Liver (tissue), 8 donors: ENCODE measurements at regions not wholly inside any gene's neighbourhood (a gene's known extent, or its start where the extent isn't known, plus 50 kb on each side); places are given as distances from the start of the nearest gene placed in this dataset.

Experiments
- DNase-seq: peaks from one replicate; pipeline ENCODE4 v3.0.0-alpha.2; 2017; ENCODE audit warnings: low spot score
- H3K27ac ChIP-seq, 2 donors: one replicate each; pipeline ENCODE4 v1.7.0; 2013; ENCODE audit warnings: inconsistent platforms in 2 of 2, low read length in 2 of 2, control low read depth in 1 of 2, low read depth in 1 of 2, mild to moderate bottlenecking in 1 of 2
- H3K27me3 ChIP-seq, 4 donors: one replicate each; pipeline versions ENCODE4 v1.6.1 to v1.7.0; 2013; ENCODE audit warnings: low read length in 3 of 4, inconsistent platforms in 1 of 4, mild to moderate bottlenecking in 1 of 4, moderate library complexity in 1 of 4; ENCODE audit not compliant: control insufficient read depth in 4 of 4, insufficient read depth in 4 of 4
- H3K36me3 ChIP-seq, 4 donors: one replicate each; pipeline versions ENCODE4 v1.6.1 to v1.7.0; 2013; ENCODE audit warnings: low read length in 3 of 4, mild to moderate bottlenecking in 3 of 4, low read depth in 1 of 4, moderate library complexity in 1 of 4; ENCODE audit not compliant: control insufficient read depth in 4 of 4, insufficient read depth in 3 of 4
- H3K4me1 ChIP-seq, 4 donors: one replicate each; pipeline versions ENCODE4 v1.6.1 to v1.7.0; 2013; ENCODE audit warnings: low read length in 3 of 4, mild to moderate bottlenecking in 3 of 4, moderate library complexity in 1 of 4; ENCODE audit not compliant: control insufficient read depth in 4 of 4, insufficient read depth in 4 of 4
- H3K4me3 ChIP-seq, 3 donors: one replicate each; pipeline versions ENCODE4 v1.6.1 to v1.7.0; 2013; ENCODE audit warnings: low read length in 3 of 3, control low read depth in 1 of 3, low read depth in 1 of 3, mild to moderate bottlenecking in 1 of 3
- H3K9ac ChIP-seq, 2 donors: one replicate each; pipeline ENCODE4 v1.7.0; 2013; ENCODE audit warnings: low read length in 2 of 2, mild to moderate bottlenecking in 2 of 2, moderate library complexity in 2 of 2, control low read depth in 1 of 2, low read depth in 1 of 2
- H3K9me3 ChIP-seq, 4 donors: one replicate each; pipeline versions ENCODE4 v1.6.1 to v1.7.0; 2013; ENCODE audit warnings: low read length in 3 of 4; ENCODE audit not compliant: control insufficient read depth in 4 of 4
- CTCF ChIP-seq: fragments of 150-350 bp; IDR thresholded peaks from 2 replicates; pipeline ENCODE4 v1.5.1; 2017; ENCODE audit warnings: improper control_type of control experiment, low read depth, low read length; ENCODE audit not compliant: missing input control
- EGR1 ChIP-seq, 2 donors: IDR thresholded peaks; 2 replicates each; pipeline ENCODE4 v1.6.1; 2016 to 2018; ENCODE audit warnings: antibody characterized with exemption in 2 of 2, low read depth in 2 of 2
- FOXA1 ChIP-seq: IDR thresholded peaks from 2 replicates; pipeline ENCODE4 v1.6.1; 2016; ENCODE audit warnings: antibody characterized with exemption
- GABPA ChIP-seq, 2 donors: IDR thresholded peaks in 1 of 2; conservative IDR thresholded peaks in 1 of 2; 2 replicates each; pipeline ENCODE4 v1.6.1; 2016; ENCODE audit warnings: antibody characterized with exemption in 2 of 2, mild to moderate bottlenecking in 1 of 2, moderate library complexity in 1 of 2
- HNF4A ChIP-seq, 2 donors: conservative IDR thresholded peaks; 2 replicates each; pipeline ENCODE4 v1.6.1; 2016; ENCODE audit warnings: antibody characterized with exemption in 2 of 2, mild to moderate bottlenecking in 2 of 2
- HNF4G ChIP-seq: IDR thresholded peaks from 2 replicates; pipeline ENCODE4 v1.6.1; 2016; ENCODE audit warnings: antibody characterized with exemption
- JUND ChIP-seq, 2 donors: IDR thresholded peaks; 2 replicates each; pipeline ENCODE4 v1.6.1; 2016; ENCODE audit warnings: antibody characterized with exemption in 2 of 2
- MAX ChIP-seq: IDR thresholded peaks from 2 replicates; pipeline ENCODE4 v1.6.1; 2016; ENCODE audit warnings: antibody characterized with exemption
- NR2F2 ChIP-seq: IDR thresholded peaks from 2 replicates; pipeline ENCODE4 v1.6.1; 2016; ENCODE audit warnings: antibody characterized with exemption
- RXRA ChIP-seq, 2 donors: IDR thresholded peaks; 2 replicates each; pipeline ENCODE4 v1.6.1; 2017 to 2018; ENCODE audit warnings: antibody characterized with exemption in 2 of 2, mild to moderate bottlenecking in 1 of 2
- SP1 ChIP-seq: IDR thresholded peaks from 2 replicates; pipeline ENCODE4 v1.6.1; 2018; ENCODE audit warnings: antibody characterized with exemption, mild to moderate bottlenecking
- TAF1 ChIP-seq: conservative IDR thresholded peaks from 2 replicates; pipeline ENCODE4 v1.6.1; 2016; ENCODE audit warnings: antibody characterized with exemption, mild to moderate bottlenecking
- YY1 ChIP-seq: IDR thresholded peaks from 2 replicates; pipeline ENCODE4 v1.6.1; 2016; ENCODE audit warnings: antibody characterized with exemption, mild to moderate bottlenecking
- WGBS: extraction: QIAGEN DNeasy Blood & Tissue Kit; methylation state at CpG from one replicate; pipeline ENCODE4 v1.1.7; 2013; 5-methylcytosine and 5-hydroxymethylcytosine counted together
- TF ChIP-seq, protein P1 (sequence below): IDR thresholded peaks from 2 replicates; pipeline ENCODE4 v1.6.1; 2016; ENCODE audit warnings: antibody characterized with exemption
- TF ChIP-seq, protein P2 (sequence below): IDR thresholded peaks from 2 replicates; pipeline ENCODE4 v1.6.1; 2016; ENCODE audit warnings: antibody characterized with exemption, mild to moderate bottlenecking
- TF ChIP-seq, protein P3 (sequence below): IDR thresholded peaks from 2 replicates; pipeline ENCODE4 v1.6.1; 2016; ENCODE audit warnings: antibody characterized with exemption
- donor health status: healthy.
- donor health status: healthy.
- donor health status: healthy.
- donor health status: healthy.
- donor health status: healthy.

GRCh38 chr5:117093653-117094052, 519.0 kb upstream of the SEMA6A start:
- WGBS = 94% methylated on average over 12 of the region's 12 CpGs
- DNase-seq = no peak
- Histone ChIP-seq H3K9me3 (no peaks in the 10 kb centered on the region), H3K4me1 (no peaks in the 10 kb centered on the region), H3K36me3 (no peaks in the 10 kb centered on the region), H3K4me3 (no peak overlapping the region), H3K9ac (no peak overlapping the region), H3K27ac (no peak overlapping the region), H3K27me3 (no peaks in the 10 kb centered on the region)
- TF ChIP-seq JUND (IDR thresholded peaks at IDR 0.05) (no peak), GABPA (IDR thresholded peaks at IDR 0.05 in 1 of 2, conservative IDR thresholded peaks at IDR 0.05 in 1 of 2) (no peak), FOXA1 (no peak), NR2F2 (no peak), CTCF (no peak), HNF4G (no peak), TAF1 (no peak), YY1 (no peak), MAX (no peak), SP1 (no peak), EGR1 (IDR thresholded peaks at IDR 0.05; ENCODE audit: low read depth in 2 of 2) (no peak), RXRA (IDR thresholded peaks at IDR 0.05) (no peak)
- TF ChIP-seq, protein P1, sequence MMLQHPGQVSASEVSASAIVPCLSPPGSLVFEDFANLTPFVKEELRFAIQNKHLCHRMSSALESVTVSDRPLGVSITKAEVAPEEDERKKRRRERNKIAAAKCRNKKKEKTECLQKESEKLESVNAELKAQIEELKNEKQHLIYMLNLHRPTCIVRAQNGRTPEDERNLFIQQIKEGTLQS = no peak
- TF ChIP-seq, protein P2, sequence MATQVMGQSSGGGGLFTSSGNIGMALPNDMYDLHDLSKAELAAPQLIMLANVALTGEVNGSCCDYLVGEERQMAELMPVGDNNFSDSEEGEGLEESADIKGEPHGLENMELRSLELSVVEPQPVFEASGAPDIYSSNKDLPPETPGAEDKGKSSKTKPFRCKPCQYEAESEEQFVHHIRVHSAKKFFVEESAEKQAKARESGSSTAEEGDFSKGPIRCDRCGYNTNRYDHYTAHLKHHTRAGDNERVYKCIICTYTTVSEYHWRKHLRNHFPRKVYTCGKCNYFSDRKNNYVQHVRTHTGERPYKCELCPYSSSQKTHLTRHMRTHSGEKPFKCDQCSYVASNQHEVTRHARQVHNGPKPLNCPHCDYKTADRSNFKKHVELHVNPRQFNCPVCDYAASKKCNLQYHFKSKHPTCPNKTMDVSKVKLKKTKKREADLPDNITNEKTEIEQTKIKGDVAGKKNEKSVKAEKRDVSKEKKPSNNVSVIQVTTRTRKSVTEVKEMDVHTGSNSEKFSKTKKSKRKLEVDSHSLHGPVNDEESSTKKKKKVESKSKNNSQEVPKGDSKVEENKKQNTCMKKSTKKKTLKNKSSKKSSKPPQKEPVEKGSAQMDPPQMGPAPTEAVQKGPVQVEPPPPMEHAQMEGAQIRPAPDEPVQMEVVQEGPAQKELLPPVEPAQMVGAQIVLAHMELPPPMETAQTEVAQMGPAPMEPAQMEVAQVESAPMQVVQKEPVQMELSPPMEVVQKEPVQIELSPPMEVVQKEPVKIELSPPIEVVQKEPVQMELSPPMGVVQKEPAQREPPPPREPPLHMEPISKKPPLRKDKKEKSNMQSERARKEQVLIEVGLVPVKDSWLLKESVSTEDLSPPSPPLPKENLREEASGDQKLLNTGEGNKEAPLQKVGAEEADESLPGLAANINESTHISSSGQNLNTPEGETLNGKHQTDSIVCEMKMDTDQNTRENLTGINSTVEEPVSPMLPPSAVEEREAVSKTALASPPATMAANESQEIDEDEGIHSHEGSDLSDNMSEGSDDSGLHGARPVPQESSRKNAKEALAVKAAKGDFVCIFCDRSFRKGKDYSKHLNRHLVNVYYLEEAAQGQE = no peak
- TF ChIP-seq, protein P3, sequence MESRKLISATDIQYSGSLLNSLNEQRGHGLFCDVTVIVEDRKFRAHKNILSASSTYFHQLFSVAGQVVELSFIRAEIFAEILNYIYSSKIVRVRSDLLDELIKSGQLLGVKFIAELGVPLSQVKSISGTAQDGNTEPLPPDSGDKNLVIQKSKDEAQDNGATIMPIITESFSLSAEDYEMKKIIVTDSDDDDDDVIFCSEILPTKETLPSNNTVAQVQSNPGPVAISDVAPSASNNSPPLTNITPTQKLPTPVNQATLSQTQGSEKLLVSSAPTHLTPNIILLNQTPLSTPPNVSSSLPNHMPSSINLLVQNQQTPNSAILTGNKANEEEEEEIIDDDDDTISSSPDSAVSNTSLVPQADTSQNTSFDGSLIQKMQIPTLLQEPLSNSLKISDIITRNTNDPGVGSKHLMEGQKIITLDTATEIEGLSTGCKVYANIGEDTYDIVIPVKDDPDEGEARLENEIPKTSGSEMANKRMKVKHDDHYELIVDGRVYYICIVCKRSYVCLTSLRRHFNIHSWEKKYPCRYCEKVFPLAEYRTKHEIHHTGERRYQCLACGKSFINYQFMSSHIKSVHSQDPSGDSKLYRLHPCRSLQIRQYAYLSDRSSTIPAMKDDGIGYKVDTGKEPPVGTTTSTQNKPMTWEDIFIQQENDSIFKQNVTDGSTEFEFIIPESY = no peak

GRCh38 chr5:117089001-117089400, 514.4 kb upstream of the SEMA6A start:
- H3K4me1 ChIP-seq = no peaks in the 10 kb centered on the region
- H3K36me3 ChIP-seq = no peaks in the 10 kb centered on the region
- H3K9me3 ChIP-seq = no peaks in the 10 kb centered on the region
- DNase-seq = no peak
- 70% methylated on average over 2 of the region's 2 CpGs for WGBS
- H3K4me3 ChIP-seq = no peak overlapping the region
- H3K27me3 ChIP-seq = no peaks in the 10 kb centered on the region
- TF ChIP-seq YY1 = no peak
- no peak for TF ChIP-seq HNF4A (conservative IDR thresholded peaks at IDR 0.05)
- TF ChIP-seq, protein P1 = no peak
- TF ChIP-seq GABPA (IDR thresholded peaks at IDR 0.05 in 1 of 2, conservative IDR thresholded peaks at IDR 0.05 in 1 of 2) = no peak
- TF ChIP-seq, protein P3 = no peak
- no peak for TF ChIP-seq TAF1
- TF ChIP-seq JUND (IDR thresholded peaks at IDR 0.05) = no peak
- no peak overlapping the region for H3K27ac ChIP-seq
- H3K9ac ChIP-seq = no peak overlapping the region
